ENCODE measurements at regions not wholly inside any gene's neighbourhood (a gene's known extent, or its start where the extent isn't known, plus 50 kb on each side); places are given as distances from the start of the nearest gene placed in this dataset.

DNA sequence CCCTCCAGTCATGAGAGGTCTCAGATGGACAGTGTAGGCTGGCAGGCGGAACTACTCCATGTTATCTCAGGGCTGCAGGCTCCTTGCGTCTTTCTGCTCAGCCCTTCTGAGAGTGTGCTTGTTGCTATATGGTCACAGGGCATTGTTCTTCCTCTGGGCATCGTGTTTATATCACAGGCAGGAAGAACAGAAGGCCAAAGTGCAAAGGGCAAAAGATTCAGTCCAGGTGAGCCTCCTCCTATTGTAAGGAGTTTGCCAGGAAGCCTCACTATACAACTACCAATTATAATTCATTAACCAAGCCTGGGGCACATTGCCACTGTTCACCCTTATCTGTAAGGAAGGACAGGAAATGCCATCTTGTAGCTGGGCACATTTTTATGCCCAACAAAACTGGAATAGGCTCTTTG lies 195.5 kb upstream of the KITLG start:
- DNase-seq (ENCODE audit: extremely low read depth in 1 of 11, low read depth in 9 of 11, low spot score in 4 of 11), result no peak

DNA sequence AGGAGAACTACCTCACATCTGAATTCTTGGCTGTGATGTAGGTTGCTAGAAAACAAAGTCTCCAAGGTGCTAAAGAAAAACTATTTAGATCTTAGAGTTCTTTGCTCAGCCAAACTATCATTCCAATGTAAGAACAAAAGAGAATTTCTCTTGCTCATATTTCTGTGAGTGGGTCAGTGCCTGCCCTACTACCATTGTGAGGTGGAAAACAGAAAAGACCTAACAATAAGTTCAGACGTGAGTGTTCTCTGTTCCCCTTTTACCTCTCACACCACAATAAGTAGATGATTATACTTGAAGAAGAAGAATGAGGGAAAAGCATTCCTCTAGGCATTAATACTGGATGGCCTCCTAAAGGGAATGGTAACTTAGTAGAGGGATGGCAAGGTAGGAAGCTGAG lies 187.4 kb upstream of the KITLG start:
- no peak for DNase-seq (ENCODE audit: extremely low read depth in 1 of 11, low read depth in 9 of 11, low spot score in 4 of 11)

DNA sequence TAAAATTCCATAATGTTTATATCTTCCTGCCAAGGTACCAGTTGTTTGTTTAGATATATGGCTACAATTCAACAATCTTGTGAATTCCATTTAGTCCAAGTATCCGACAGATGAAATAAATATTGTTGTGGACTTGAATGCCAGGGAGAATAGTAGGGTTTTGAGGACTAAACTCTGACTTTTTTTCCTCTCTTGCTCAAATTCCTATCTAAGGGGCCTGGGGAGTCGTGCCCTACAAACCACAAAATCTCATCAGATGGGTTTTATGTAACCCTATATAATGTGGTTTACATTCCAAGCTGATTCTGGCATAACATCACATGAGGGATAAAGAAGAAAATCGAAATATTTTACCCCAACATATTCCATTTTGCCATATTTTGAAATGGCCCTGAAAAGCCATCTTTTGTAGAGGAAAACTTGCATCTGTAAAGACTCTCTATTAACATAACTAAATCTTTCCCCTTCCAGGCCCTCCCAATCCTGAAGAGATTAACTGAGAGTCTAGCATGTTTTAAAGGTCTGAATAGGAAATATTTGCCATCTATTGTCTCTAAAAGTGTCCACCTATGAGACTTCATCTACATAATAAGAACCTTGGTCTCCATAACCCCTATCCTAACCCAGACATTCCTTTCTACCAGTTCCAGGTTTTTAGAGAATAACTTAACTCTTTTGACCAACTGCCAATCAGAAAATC lies 184.7 kb upstream of the KITLG start:
- no peak for DNase-seq (ENCODE audit: extremely low read depth in 1 of 11, low read depth in 9 of 11, low spot score in 4 of 11)

DNA sequence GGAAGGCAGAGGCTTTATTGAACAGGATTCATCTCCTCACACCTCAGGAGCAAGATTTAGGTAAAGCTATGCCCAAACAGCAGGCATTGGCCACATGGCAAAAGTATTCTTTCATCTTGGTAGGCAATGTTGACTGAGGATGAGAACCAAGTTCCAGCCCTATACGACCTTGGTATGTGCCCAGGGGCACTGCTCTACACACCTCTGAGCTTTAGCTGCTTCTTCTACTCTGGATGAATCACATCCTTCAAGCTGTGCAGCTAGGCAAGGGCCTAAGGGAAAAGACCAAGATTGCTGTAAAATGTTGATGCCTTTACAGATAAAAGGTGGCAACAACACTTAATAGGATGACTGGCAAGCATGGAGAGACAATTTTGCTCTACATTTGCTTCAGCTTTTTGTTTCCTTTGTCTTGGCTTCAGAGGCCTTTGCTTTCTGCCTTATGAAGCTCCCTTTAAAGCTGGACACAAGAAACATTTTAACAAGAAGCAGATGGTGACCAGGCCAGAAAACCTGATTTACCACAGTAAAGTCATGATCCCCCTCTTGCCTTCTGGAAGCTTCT lies 183.3 kb upstream of the KITLG start:
- no peak for DNase-seq (ENCODE audit: extremely low read depth in 1 of 11, low read depth in 9 of 11, low spot score in 4 of 11)

DNA sequence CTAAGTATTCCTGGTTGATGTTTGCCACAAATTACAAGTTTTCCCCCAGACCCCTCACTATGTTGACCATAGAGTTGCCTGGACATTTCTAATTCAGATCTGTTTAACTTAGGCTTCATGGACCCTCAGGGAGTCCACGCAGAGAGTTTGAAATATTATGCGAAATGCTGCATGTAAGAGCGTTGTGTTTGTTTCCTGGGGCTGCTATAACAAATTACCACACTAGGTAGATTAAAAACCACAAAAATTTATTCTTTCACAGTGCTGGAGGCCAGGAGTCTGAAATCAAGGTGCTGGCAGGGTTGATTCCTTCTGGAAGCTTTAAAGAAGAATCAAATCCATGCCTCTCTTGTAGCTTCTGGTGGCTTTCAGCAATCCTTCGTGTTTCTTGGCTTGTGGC lies 177.9 kb upstream of the KITLG start:
- no peak for DNase-seq (ENCODE audit: extremely low read depth in 1 of 11, low read depth in 9 of 11, low spot score in 4 of 11)

DNA sequence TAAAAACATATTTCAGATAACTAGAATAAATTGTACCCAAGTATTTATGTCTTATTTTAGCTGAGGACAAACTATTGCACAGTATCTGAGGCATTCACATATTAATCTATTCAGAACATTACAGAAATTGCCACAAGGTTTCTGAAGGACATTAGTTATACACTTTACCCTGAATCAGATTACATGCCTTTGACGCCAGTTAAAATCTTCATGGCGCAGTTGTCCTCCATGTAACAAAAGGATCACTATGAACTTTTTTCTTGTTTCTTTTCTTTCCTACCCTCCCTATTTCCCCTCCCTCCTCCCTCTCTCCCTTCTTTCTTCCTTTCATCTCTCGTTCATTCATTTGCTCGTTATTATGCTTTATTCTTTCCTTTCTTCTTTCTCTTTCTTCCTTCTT lies 176.6 kb upstream of the KITLG start:
- DNase-seq (ENCODE audit: extremely low read depth in 1 of 11, low read depth in 9 of 11, low spot score in 4 of 11), result no peak

DNA sequence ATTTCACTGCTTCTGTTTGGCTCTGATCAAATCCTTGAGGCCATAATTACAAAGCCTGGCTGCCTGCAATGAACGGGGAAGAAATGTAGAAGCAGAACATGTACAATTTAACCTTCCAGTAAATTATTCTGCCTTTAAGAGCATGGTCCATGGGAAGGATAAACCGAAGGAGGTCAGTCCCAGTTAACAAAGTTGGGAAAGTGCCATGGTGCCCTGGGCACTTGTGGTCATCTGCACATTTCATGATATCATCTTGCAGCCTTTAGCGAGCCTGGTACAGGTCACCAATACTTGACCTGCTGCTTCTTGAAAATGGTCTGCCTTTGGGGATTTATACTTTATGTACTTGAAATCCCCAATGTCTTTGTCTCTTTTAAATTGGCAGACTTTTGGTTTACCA lies 175.9 kb upstream of the KITLG start:
- no peak for DNase-seq (ENCODE audit: extremely low read depth in 1 of 11, low read depth in 9 of 11, low spot score in 4 of 11)

DNA sequence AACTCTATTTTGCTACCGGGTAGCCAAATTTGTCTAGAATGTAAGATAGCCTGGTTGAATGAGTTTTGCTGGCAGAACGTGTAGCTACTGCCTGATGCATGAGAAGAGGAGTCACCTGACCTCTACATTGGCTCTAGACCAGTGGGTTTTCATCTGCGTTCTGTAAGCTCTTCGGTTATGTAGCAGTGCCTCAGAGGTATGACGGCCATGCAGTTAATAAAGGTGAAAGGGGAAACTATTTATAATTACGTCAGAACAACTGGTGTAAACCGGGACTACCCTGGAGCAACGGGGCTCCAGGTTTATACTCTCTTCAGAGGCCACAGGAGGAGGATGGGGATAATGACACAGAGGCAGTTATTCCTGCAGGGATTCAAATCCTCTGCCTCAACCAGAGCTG lies 173.4 kb upstream of the KITLG start:
- no peak for DNase-seq (ENCODE audit: extremely low read depth in 1 of 11, low read depth in 9 of 11, low spot score in 4 of 11)

DNA sequence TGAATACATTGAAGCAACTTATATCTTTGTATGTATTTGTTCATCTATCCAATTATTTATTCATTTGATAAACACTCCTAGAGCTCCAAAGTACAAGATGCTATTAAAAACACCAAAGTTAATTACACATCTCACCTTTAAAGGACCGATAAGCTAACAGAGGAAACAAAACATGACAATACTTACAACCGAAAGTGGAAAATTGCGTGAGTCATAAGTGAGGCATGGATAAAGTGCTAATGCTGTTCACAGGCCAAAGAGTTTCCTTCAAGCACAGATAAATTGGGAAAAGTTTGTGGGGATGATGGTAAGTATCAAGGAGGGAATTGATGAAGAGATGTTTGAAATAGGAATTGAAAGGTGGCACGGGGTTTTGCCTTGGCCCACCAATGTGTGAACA lies 172.8 kb upstream of the KITLG start:
- no peak for DNase-seq (ENCODE audit: extremely low read depth in 1 of 11, low read depth in 9 of 11, low spot score in 4 of 11)

DNA sequence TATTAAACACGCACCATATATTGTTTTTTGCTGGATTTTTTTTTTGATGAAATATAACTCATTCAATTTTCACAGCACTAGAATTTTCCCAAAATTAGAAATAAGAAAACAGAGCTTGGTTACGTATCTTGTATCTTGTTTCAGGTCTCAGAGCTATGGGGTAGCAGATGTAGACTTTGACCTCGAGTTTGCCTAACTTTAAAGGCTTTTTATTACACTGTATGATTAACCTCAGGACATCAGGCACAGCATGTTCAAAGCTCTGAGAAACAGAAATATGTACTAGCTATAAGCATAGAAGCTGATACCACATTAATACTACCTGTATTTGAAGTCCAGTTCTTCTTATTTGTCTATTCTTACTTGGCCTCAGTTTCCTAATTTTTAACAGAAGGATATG lies 171.9 kb upstream of the KITLG start:
- no peak for DNase-seq (ENCODE audit: extremely low read depth in 1 of 11, low read depth in 9 of 11, low spot score in 4 of 11)

DNA sequence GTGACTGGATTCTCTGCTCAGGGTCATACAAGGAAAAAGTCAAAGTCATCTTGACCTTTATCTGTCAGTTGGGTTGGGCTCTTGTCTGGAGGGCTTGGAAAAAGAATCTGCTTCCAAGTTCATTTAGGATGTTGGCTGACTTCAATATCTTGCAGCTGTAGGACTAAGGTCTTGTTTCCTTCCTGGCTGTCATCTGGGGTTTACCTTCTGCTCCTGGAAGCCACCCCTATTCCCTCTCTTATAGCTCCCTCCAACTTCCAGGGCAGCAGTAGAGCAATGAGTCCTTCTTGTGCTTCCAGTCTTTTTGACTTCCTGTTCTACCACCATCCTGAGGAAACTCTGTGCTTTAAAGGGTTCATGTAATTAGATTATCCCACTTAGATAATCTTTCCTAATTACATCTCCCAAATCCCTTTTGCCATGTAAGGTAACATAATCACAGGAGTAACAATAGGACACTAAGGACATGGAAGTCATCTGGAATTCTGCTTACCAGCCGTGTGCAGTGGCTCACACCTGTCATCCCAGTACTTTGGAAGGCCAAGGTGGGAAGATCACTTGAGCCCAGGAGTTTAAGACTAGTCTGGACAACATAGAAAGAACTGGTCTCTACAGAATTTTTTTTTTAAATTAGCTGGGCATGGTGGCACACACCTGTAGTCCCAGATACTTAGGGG lies 170.7 kb upstream of the KITLG start:
- DNase-seq (ENCODE audit: extremely low read depth in 1 of 11, low read depth in 9 of 11, low spot score in 4 of 11), result no peak

DNA sequence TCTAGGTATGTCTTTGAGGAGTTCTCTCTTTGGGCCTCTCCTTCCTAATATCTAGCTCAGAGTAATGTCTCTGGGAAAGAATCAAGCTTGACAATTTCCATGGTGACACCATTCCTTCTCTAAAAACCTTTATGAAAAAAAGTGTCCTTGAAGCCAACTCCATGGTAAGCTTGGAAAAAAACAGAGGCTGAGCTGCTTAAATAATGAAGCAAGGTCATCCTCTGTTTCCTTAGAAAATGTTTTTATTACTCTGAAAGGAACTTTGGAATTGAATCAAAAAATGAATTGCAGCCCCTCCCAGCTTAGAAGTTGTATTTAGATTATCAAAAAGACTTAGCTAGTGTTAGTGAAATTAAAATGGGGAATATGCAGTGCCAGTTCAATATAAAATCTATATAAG lies 166.1 kb upstream of the KITLG start:
- DNase-seq (ENCODE audit: extremely low read depth in 1 of 11, low read depth in 9 of 11, low spot score in 4 of 11), result no peak

DNA sequence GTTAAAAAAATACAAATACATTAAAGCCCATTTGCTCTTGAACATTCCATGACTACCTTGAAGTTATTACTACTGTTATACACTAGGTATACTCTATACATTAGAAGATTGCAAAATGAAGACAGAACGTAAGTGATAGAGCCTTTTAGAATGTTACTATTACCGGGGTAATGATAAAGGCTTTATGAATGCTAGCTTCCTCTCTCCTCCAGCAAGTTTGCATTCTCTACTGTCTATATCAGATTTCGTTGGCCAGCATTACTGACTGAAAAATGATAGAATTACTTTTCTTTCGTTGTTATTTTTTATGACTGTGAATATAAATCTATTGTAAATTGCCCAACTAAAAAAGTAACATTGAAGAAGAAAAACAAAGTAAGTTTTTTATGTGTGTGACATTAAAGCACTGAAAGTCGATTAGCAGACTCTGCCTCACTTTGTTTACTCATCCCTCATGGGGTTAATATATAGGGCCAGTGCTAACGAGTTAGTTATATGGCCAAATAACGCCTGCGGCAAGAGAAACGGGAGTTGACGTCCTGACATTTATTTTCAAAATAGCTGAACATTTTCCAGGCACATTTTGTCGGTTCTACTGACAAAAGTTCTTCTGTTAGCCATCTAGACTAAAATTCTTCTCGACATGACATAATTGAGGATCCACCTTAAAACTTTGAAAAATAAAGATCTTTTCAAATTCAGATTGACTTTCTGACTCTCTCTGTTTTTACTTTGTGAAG lies 163.8 kb upstream of the KITLG start:
- DNase-seq (ENCODE audit: extremely low read depth in 1 of 11, low read depth in 9 of 11, low spot score in 4 of 11), result no peak

DNA sequence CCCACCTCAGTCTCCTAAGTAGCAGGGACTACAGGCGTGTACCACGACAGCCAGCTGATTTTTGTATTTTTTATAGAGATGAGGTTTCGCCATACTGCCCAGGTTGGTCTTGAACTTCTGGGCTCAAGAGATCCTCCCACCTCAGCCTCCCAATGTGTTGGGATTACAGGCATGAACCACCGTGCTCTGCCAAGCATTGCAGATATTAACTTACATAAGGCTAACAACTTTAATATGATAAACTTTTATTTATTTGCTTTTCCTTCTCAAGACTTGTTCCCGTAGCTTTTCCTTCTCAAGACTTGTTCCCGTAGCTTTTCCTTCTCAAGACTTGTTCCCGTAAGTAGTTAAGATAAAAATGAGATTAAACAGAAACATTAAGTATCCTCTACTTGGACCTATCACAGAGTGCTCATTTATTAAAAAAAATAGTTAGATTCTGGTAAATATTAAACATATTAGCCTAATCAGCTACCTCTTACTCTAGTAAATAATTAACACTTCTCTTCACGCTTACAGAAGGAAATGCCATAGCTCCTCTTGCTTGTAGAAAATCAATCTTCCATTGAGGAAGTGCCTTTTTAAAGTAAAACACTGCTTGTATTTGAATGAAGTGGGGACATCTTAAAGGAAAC lies 157.7 kb upstream of the KITLG start:
- peak in 1 of 11 donors; percentile 3 for DNase-seq (ENCODE audit: extremely low read depth in 1 of 11, low read depth in 9 of 11, low spot score in 4 of 11)

DNA sequence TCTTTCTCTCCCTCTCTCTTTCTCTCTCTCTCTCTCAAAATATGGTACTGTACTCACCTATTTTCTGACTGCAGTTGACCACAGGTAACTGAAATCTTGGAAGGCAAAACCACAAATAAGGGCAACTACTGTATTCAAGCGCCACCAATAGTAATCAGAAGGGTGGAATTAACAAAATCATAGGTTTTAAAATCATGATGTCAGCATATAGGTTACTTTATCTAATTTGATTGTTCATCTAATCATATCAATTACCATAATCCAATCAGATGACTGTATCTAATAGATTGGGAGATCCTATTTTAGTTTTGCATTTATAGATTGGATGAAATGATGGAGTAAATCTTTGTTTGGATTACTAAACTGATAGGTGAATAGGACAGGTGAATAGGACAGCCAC lies 155.8 kb upstream of the KITLG start:
- no peak for DNase-seq (ENCODE audit: extremely low read depth in 1 of 11, low read depth in 9 of 11, low spot score in 4 of 11)

DNA sequence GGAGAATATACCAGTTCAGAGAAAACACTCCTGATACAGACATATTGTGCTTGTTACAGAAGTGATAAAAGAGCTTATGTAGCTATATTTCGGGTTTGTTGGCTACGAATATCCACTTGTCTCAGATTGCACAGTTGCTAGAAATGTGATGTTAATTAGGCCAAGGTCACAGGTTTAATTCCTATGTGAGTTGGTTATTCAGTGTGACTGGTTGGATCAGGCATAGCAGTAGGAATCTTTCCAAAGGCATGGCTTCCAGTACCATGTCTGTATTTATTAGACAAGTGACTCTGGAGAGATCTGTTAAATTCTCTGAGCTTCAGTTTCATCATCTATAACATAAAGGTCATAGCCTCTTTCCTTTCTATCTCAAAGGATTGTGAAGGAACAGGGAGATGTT lies 152.7 kb upstream of the KITLG start:
- DNase-seq (ENCODE audit: extremely low read depth in 1 of 11, low read depth in 9 of 11, low spot score in 4 of 11), result no peak

DNA sequence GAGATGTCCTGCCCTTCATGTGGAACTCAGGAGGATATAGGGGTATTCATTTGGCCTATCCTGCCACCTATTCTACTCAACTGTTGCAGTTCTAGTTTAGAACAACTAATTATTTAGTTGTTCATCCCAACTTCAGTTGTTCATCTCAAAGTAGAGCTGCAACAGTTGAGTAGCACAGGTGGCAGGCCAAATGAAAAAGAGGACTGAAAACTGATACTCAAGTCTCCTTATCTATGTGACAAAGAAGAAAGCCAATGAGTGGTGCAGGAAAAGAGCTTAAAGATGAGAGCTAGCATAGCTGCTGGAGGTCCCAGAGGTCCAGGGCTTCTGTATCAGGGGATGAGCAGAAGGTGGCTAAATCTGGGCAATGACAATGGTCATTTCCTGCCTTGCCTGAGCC lies 148.9 kb upstream of the KITLG start:
- no peak for DNase-seq (ENCODE audit: extremely low read depth in 1 of 11, low read depth in 9 of 11, low spot score in 4 of 11)

DNA sequence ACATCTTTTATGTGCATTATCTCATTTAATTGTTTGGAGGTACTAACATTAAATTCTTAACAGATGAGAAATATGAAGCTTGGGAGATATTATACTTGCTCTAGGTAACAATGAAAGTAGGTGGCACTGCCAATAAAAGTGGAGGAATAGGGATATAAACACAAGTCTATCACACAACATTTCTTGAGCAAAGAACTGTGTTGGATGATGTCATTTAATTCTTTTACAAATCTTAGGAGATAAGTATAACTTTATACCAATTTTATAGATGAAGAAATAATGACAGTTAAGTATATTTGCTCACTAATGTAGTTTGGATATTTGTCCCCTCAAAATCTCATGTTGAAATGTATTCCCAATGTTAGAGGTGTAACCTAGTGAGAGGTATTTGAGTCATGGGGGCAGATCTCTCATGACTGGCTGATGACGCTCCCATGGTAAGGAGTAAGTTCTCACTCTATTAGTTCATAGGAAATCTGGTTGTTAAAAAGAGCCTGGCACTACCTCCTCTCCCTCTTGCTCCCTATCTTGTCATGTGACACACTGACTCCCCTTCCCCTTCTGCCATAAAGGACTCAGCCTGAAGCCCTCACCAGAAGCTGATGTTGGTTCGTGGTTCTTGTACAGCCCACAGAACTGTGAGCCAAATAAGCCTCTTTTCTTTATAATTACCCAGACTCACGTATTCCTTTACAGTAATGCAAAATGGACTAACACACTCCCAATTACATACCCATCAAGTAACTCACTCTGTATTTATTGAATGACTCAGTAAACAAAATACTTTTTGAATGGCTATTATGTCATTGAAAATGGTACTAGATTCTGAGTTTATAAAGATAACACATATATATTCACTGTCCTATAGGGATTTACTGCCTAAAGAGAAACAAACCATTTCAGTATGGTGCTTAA lies 146.8 kb upstream of the KITLG start:
- DNase-seq (ENCODE audit: extremely low read depth in 1 of 11, low read depth in 9 of 11, low spot score in 4 of 11), result no peak

Measured in renal cortex interstitium (tissue), 11 donors.